Osteoblast (primary cell): ENCODE measurements at regions not wholly inside any gene's neighbourhood (a gene's known extent, or its start where the extent isn't known, plus 50 kb on each side); places are given as distances from the start of the nearest gene placed in this dataset.

Experiments
- DNase-seq: peaks from one replicate; pipeline ENCODE4 v3.0.0; 2011; ENCODE audit warnings: low spot score, mixed read lengths; ENCODE audit not compliant: insufficient read length; ENCODE audit errors: missing footprints
- H2AFZ ChIP-seq: 2 replicates; pipeline ENCODE4 v1.6.0; 2011; ENCODE audit warnings: mild to moderate bottlenecking, low read length
- H3K27ac ChIP-seq: 2 replicates; pipeline ENCODE4 v1.5.1; 2011; ENCODE audit warnings: mild to moderate bottlenecking, low read depth, low read length, moderate library complexity
- H3K27me3 ChIP-seq: 2 replicates; pipeline ENCODE4 v1.6.0; 2012; ENCODE audit warnings: mild to moderate bottlenecking, control low read depth, inconsistent platforms, low read length, moderate library complexity; ENCODE audit not compliant: insufficient read depth
- H3K36me3 ChIP-seq: 2 replicates; pipeline ENCODE4 v1.5.1; 2011; ENCODE audit warnings: mild to moderate bottlenecking, low read length, control low read depth, moderate library complexity; ENCODE audit not compliant: insufficient read depth
- H3K4me1 ChIP-seq: 2 replicates; pipeline ENCODE4 v1.5.1; 2011; ENCODE audit warnings: mild to moderate bottlenecking, low read length, control low read depth, moderate library complexity; ENCODE audit not compliant: insufficient read depth
- H3K4me2 ChIP-seq: 2 replicates; pipeline ENCODE4 v1.6.0; 2011; ENCODE audit warnings: mild to moderate bottlenecking, low read length; ENCODE audit not compliant: insufficient read depth
- H3K4me3 ChIP-seq: fragments of 200-600 bp; sonication (generic); 3 replicates; pipeline ENCODE4 v1.5.1; 2012; ENCODE audit warnings: mild to moderate bottlenecking, low read length, inconsistent platforms; ENCODE audit not compliant: insufficient read depth
- H3K79me2 ChIP-seq: 2 replicates; pipeline ENCODE4 v1.6.0; 2012; ENCODE audit warnings: mild to moderate bottlenecking, low read length, control low read depth, inconsistent platforms; ENCODE audit not compliant: insufficient read depth
- H3K9me3 ChIP-seq: 2 replicates; pipeline ENCODE4 v1.5.1; 2011; ENCODE audit warnings: low read depth, low read length, control low read depth
- H4K20me1 ChIP-seq: 2 replicates; pipeline ENCODE4 v1.6.0; 2012; ENCODE audit warnings: mild to moderate bottlenecking, low read length, control low read depth; ENCODE audit not compliant: insufficient read depth
- CTCF ChIP-seq: IDR thresholded peaks from 2 replicates; pipeline ENCODE4 v1.5.1; 2011; ENCODE audit warnings: mild to moderate bottlenecking, low read depth, low read length, moderate library complexity; ENCODE audit errors: extremely low read depth

GRCh38 chr18:41798879-41799278 is 156.2 kb upstream of the PIK3C3 start:
- DNase-seq, result no peak

GRCh38 chr18:41790687-41791086 is 164.3 kb upstream of the PIK3C3 start:
- H3K4me3 ChIP-seq, result no peak overlapping the region
- no peaks in the 10 kb centered on the region for H4K20me1 ChIP-seq
- no peaks in the 10 kb centered on the region for H3K36me3 ChIP-seq
- H3K9me3 ChIP-seq, result no peaks in the 10 kb centered on the region
- H3K79me2 ChIP-seq, result no peaks in the 10 kb centered on the region
- no peak overlapping the region for H3K4me2 ChIP-seq
- no peaks in the 10 kb centered on the region for H3K27me3 ChIP-seq
- no peak overlapping the region for H2AFZ ChIP-seq
- DNase-seq, result no peak
- H3K27ac ChIP-seq, result no peak overlapping the region
- no peak for TF ChIP-seq CTCF
- no peaks in the 10 kb centered on the region for H3K4me1 ChIP-seq

More at GRCh38 chr18:41798879-41799278, 156.2 kb upstream of the PIK3C3 start:
- no peak for TF ChIP-seq CTCF
- Histone ChIP-seq H3K79me2 (no peaks in the 10 kb centered on the region), H3K9me3 (no peaks in the 10 kb centered on the region), H2AFZ (no peak overlapping the region), H3K27me3 (no peaks in the 10 kb centered on the region), H3K36me3 (no peaks in the 10 kb centered on the region), H3K4me3 (no peak overlapping the region), H3K27ac (no peak overlapping the region), H4K20me1 (no peaks in the 10 kb centered on the region), H3K4me2 (no peak overlapping the region), H3K4me1 (no peaks in the 10 kb centered on the region)

GRCh38 chr18:41789001-41789400 is 166.0 kb upstream of the PIK3C3 start:
- H3K4me2 ChIP-seq, result no peak overlapping the region
- H3K79me2 ChIP-seq, result no peaks in the 10 kb centered on the region
- no peaks in the 10 kb centered on the region for H4K20me1 ChIP-seq
- no peaks in the 10 kb centered on the region for H3K27me3 ChIP-seq
- H3K4me3 ChIP-seq, result no peak overlapping the region
- TF ChIP-seq CTCF, result no peak
- H3K4me1 ChIP-seq, result no peaks in the 10 kb centered on the region
- H3K27ac ChIP-seq, result no peak overlapping the region
- H3K9me3 ChIP-seq, result no peaks in the 10 kb centered on the region
- H3K36me3 ChIP-seq, result no peaks in the 10 kb centered on the region
- no peak for DNase-seq
- H2AFZ ChIP-seq, result no peak overlapping the region

- Histone ChIP-seq H3K4me1 (no peaks in the 10 kb centered on the region), H3K4me2 (no peak overlapping the region), H3K27me3 (no peaks in the 10 kb centered on the region), H2AFZ (no peak overlapping the region), H4K20me1 (no peaks in the 10 kb centered on the region), H3K27ac (no peak overlapping the region), H3K9me3 (no peaks in the 10 kb centered on the region), H3K79me2 (no peaks in the 10 kb centered on the region), H3K4me3 (no peak overlapping the region), H3K36me3 (no peaks in the 10 kb centered on the region)
- DNase-seq, result no peak
- no peak for TF ChIP-seq CTCF
Measured at GRCh38 chr18:41783879-41784278, 171.2 kb upstream of the PIK3C3 start.
